Keratinocyte (primary cell): ENCODE measurements at regions not wholly inside any gene's neighbourhood (a gene's known extent, or its start where the extent isn't known, plus 50 kb on each side); places are given as distances from the start of the nearest gene placed in this dataset.

Experiments
- CTCF ChIP-seq, 3 experiments: IDR thresholded peaks in 1 of 3; conservative IDR thresholded peaks in 1 of 3; optimal IDR thresholded peaks in 1 of 3; 2 replicates in 2 of 3; 3 replicates in 1 of 3; pipeline versions ENCODE3 to v1.5.1; 2011; ENCODE audit warnings: low read length in 3 of 3, mild to moderate bottlenecking in 3 of 3, moderate library complexity in 2 of 3, control low read depth in 1 of 3, inconsistent platforms in 1 of 3; ENCODE audit not compliant: insufficient read depth in 2 of 3; ENCODE audit errors: extremely low read depth in 1 of 3
- EZH2 ChIP-seq: IDR thresholded peaks from one replicate; pipeline ENCODE4 v1.6.1; 2012; ENCODE audit warnings: inconsistent platforms, mild to moderate bottlenecking, low read length, moderate library complexity

- TF ChIP-seq EZH2, result no peak
- no peak for TF ChIP-seq CTCF (optimal IDR thresholded peaks at IDR 0.05 in 1 of 3, IDR thresholded peaks at IDR 0.05 in 1 of 3, conservative IDR thresholded peaks at IDR 0.05 in 1 of 3; ENCODE audit: extremely low read depth in 1 of 3, insufficient read depth in 2 of 3, low read length in 3 of 3)
These were observed 233.1 kb downstream of the NR4A2 start for GRCh38 chr2:156099382-156099781.
